HG03060 (cell line): ENCODE measurements at regions not wholly inside any gene's neighbourhood (a gene's known extent, or its start where the extent isn't known, plus 50 kb on each side); places are given as distances from the start of the nearest gene placed in this dataset.
A peak's percentile ranks its signal among the peaks of the same experiment; 100 is the strongest.
"Not testable (repeated sequence)": the region's sequence is repeated elsewhere in the genome, so short reads cannot be mapped to it uniquely, and the experiment has no call there.

Experiments used
- ATAC-seq: cut with Tn5 transposase; IDR thresholded peaks from one replicate; pipeline ENCODE4 v1.9.1; 2021; ENCODE audit warnings: low read depth, moderate number of reproducible peaks; ENCODE audit not compliant: unreplicated experiment

DNA sequence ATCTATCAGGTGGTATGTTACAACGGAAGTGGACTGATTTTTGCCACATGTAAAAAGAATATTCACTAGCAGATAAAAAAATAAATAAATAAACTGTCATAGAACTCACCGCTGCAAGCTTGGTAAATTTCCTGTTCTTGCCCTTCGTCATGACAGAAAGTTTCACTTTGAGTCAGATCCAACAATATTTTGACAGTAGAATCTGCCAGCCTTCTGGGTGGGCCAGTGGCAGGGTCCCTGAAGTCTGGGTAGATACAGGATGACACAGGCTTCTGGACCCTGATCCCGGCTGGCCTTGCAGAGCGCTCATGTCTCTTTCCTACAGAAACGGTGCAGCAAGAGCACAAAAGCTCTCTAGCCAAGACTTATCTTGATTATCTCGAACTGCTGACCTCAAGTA, 97.8 kb upstream of the PMAIP1 start:
- peak; percentile 85 for ATAC-seq

DNA sequence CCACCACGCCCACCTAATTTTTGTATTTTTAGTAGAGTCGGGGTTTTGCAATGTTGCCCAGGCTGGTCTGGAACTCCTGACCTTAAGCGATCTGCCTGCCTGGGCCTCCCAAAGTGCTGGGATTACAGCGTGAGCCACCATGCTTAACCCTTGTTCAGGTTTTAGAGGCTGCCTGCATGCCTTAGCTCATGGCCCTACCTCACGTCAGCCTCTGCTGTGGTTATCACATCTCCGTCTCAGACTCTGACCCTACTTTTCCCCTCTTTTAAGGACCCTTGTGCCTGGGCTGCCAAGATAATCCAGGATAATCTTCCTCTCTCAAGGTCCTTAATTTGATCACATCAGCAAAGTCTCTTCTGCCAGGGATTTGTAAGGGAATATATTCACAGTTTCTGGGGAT, 98.2 kb upstream of the PMAIP1 start:
- no peak for ATAC-seq

DNA sequence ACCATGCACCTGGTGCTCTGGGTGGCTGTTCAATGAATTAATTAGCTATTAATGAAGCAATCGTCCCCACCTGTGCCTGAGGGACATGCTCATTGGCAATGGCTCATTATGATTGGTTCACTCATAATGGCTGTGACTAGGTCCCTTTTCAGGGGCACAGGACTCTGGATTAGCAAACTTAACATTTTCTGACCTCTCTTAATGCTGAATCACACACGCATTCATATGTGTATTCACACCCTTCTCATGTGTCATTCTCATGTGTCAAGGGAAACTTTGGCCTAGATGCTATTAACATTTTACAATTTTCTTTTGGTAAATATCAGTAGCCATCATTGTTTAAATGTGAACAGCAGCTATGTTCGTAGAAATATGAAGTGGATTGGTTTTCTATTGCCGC, 98.9 kb upstream of the PMAIP1 start:
- ATAC-seq = no peak

DNA sequence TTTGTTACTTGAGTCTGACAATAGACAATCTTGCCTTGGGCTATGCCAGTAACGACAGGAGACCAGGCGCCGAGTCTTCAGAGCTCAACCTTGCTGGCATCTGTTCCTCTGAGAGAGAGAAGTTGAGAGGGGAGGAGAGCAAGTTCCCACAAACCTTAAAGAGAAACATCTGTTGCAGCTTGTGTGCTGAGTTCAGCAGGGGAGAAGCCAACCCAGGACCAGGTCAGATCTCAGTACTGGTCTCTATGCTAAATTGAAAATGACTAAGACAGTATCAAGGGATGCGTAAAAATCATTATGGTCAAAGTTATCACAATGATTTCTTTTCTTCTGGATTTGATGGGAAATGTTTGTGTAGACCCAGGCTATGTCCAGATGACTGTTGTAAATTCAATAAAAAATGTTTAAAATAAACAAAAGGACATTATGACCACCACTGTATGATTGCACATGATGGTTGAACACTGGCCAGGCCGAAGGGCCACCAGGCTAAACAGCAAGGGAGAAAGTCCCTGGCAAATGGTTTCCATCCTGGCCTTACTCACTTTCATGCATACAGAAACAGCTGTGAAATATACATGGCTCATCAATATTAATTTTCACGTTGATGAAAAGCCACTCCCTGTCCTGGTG, 100.3 kb upstream of the PMAIP1 start:
- ATAC-seq = no peak

DNA sequence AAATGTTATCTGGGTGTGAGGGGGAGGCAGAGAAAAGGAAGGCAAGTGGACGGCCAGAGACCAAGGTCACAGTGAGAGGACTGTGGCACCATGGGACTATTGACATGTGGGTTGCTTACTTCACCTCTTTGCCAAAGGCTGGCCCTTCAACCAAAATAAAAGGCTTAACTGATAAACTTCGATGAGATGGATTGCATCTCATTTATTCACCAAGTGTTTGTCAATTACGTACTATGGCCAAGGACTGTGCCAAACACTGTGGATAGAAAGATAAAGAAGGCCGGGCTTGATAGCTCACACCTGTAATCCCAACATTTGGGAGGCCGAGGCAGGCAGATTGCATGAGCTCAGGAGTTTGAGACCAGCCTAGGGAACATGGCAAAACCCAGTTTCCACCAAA, 98.7 kb upstream of the CCBE1 start:
- ATAC-seq = no peak

DNA sequence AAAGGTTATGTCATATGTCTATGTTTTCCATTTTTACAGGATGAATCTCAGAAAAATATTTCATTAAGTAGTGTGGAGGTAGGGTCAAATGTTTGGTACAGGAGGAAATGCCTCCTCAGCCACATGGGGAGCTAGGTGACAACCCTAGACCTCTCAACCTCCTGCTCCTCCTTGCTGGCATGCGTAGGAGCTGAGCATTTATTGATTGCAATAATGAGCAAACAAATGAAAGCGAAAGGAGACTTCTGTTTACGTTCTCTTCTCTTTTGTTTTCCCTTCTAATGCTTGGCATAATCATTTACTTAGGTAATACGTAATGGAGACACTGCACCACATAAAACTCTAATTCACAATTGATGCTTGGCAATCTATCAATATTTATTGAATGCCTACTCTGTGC, 95.1 kb upstream of the CCBE1 start:
- no peak for ATAC-seq

DNA sequence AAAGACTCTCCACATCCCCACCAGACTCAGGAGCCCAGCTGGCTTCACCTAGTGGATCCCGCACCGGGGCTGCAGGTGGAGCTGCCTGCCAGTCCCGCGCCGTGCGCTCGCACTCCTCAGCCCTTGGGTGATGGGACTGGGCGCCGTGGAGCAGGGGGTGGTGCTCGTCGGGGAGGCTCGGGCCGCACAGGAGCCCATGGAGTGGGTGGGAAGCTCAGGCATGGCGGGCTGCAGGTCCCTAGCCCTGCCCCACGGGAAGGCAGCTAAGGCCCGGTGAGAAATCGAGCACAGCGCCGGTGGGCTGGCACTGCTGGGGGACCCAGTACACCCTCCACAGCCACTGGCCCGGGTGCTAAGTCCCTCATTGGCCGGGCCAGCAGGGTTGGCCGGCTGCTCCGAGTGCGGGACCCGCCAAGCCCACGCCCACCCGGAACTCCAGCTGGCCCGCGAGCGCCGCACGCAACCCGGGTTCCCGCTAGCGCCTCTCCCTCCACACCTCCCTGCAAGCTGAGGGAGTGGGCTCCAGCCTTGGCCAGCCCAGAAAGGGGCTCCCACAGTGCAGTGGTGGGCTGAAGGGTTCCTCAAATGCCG, 93.2 kb upstream of the CCBE1 start:
- not testable (repeated sequence) for ATAC-seq

DNA sequence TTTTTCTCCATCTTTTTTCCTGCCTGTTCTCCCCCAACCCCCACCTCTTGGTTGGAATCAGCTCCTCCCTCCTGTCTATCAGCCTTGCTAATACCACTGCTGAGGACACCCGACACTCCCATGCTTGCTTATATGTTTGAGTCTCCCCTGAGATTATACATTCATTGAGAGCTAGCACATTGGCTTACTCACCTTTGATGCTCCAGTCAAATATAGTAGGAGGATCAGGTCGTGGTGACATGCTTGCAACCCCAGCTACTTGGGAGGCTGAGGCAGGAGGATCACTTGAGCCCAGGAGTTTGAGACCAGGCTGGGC, 91.5 kb upstream of the CCBE1 start:
- no peak for ATAC-seq

DNA sequence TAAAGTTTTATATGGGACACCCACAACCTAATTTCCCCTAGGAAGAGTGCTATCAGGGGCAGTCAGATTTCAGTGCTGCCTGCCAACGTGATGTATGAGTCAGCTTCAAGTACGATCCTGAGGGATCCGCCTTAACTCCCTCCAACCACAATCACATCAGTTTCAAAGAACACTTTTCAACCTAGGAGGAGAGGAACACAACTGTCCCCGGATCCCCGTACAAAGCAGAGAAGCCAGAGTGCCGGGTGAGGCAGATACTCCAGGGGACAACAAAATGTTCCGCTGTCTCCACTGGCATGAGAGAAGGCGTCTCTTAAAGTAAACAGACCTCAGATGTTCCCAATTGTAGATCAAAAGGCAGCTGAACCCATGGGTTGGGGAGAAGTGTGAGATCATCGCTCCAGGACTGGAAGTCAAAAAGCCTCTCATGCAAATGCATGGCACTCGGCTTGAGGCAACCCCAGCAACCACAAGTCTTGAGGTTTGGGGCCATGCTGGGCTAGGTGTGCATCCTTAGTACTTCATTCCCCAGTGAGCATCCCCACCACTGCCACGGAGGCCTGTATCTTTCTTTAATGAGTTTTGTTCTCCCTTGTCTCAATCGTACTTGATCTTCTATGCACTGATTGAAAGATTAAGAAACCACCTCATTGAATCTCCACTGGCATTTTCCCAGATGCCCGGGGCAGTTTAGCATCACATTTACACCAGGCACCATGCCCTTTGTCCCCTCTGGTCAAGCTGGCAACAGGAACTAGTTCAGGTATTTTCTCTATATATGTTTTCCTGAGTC, 91.0 kb upstream of the CCBE1 start:
- no peak for ATAC-seq

DNA sequence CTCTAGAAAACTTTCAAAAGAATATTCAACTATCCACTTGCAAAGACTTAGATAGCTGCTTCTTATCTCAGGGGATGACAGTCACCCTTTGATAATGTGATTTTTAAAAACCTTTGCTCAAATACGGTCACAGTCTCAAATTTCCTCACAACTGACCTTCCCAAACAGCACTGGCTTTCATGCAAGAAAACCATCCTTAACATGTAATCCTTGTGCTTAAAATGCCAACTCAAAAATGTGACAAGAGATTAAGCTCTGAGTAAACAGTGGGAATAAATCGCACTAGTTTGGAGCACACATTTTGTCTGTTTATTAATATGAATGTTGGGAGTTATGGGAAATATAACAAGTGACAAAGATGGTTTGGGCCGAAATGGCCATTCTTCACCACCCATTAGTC, 87.5 kb upstream of the CCBE1 start:
- no peak for ATAC-seq

DNA sequence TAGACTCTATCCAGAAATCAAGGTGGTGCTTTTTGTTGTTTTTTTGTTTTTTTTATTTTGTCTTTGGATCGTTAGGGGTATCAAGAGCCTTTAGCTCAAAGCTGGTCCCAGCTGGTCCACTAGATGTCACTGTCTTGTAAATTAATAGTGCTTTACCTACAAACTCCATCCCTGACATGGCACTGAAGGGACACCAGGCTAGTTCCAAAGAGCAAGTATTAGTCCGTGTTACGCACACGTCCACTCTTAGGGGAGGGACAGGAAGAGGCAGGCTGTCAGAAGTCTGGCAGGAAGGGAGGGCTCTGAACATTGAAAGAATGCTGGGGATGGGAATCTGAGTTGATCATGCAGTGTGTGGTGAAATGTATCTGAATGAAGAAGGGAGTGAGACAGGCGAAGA, 85.9 kb upstream of the CCBE1 start:
- no peak for ATAC-seq

DNA sequence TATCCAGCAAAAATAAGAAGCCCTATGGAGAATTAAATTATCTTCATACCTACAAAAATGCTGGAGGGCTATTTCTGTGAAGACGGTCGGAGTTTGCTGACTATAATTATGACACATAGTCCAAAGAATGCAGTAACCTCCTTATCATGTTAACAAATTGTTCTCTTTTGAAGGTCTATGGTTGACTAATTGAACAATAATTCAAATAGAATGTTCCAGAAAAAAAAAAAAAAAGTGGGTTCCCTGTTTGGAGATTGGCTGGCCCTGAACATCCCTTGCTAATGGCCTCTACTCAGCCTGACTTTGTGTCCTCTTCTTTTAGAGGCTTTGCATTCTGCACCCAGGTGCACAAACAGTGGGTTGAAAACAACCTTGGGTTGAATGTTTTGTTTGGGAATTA, 82.8 kb upstream of the CCBE1 start:
- ATAC-seq = no peak

DNA sequence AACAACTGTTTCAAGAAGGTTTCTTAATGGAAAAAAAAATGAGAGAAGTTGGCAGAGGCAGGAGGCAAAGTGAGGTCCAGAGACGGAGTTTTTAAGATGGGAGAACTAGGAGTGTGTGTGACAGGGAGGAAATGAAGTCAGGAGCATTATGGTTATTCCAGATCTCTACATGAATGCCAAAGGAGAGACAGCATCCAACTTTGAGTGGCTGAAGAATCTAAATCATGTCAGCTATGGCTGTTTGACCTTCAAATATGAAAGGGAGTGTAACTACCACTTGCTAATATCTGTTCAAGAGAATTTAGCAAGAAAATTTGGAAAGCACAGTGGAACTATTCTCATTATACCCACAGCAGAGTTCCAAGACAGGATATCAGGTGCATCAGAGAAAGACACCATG, 81.2 kb upstream of the CCBE1 start:
- no peak for ATAC-seq

DNA sequence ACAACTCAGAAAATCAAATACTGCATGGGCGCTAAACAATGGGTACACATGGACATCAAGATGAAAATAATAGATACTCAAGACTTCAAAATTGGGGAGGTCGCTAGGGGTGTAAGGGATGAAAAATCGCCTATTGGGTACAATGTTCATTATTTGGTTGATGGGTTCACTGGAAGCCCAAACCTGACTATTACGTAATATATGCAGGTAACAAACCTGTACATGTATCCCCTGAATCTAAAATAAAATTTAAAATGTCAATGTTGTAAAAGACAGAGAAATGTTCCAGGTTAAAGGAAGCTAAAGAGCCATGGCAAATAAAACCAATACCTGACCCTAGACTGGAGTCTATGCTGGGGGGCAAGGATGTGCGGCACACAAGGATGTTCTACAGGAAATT, 80.4 kb upstream of the CCBE1 start:
- ATAC-seq = no peak

DNA sequence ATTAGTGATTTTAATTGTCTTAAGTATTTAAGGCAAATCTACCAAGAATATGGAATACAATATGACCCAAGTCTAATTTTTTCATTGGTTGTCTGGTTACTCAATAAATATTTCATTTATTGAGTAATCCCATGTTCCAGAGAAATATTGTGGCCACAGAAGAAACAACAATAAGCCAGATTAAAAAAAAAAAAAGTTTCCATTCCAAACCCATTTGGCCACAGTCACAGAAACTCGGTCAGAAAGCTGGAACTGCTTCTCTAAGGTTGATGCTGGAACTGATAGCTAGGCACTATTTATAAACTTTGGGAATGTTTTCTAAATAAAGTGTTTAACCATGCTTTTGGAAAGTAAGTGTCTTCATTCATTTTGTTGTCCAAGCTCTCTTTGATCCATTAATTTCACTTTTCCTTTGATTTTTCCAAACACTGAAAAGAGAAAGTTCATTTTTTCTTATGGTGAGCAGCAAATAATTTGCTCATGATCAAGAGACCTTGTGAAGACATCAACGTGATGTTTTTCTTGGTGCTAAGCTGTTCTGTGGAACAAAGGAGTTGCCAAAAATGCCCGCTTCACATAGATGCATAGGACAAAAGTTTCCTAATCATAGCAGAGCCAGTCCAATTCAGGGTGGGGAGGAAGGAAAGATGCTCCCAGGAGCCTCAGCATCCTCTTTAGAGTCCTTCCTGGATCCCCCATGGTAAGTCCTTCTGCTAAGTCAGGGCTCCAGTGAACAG, 72.1 kb upstream of the CCBE1 start:
- ATAC-seq = no peak

DNA sequence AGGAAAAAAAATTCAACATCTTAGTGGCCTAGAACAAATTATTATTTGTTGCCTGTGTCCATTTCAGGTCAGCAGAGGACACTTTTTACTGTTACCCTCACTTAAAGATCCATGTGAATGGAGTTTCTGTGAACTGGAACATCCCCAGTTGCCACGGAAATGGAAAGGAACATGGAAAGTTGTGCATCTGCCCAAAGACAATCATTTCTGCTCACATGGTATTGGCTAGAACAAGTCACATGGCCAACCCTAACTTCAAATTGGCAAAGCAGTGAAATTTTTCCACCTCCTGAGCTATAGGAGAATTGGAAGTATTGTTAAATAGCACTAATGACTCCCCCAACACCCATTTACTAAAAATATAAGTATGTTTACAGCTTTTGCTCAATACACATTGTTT, 71.2 kb upstream of the CCBE1 start:
- no peak for ATAC-seq

DNA sequence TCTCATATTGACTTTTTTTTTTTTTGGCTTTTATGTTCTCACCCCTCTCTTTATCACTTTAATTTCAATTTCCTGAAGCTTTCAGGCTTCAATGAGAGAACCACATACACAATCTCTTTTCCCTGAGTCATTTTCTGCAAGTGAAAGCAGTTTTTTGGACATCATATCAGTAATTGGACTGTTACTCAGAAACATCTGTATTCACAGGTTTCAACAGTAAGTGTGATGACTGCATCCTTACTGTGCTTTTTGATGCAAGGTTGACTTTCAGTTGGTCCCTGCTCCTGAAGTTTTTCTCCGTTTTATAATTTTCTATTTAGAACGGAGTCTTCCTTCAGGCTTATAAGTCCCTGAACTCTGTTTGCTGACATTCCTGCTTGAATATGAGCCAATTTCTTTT, 70.5 kb upstream of the CCBE1 start:
- no peak for ATAC-seq

DNA sequence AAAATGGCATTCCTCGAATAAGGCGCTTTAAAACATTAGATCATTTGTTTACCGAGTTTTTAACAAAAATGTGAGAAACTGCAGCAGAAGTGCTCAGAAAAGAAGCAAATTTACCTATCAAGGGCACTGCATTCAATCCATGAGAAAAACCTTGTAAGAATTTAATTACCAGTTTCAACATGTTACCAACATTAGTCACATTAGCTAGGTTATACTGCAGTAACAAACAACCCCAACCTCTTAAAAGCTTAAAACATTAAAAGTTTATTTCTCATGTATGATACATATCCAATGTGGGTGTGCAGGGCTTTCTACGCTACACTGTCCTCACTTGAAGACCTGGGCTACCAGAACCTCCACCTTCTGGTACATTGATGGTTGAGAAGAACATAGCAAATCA, 68.1 kb upstream of the CCBE1 start:
- no peak for ATAC-seq

DNA sequence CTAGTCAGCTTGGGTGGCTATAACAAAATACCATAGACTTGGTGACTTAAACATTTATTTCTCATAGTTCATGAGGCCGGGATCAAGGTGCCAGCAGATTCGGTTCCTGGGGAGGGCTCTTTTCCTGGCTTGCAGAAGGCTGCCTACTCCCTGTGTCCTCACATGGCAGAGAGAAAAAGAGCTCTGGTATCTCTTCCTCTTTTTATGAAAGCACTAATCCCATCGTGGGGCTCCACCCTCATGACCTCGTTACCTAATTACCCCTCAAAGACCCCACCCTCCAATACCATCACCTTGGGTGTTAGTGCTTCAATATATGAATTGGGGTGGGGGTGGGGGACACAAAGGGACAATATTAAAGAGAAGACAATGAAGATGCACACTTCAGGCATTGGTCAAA, 67.1 kb upstream of the CCBE1 start:
- ATAC-seq = no peak

DNA sequence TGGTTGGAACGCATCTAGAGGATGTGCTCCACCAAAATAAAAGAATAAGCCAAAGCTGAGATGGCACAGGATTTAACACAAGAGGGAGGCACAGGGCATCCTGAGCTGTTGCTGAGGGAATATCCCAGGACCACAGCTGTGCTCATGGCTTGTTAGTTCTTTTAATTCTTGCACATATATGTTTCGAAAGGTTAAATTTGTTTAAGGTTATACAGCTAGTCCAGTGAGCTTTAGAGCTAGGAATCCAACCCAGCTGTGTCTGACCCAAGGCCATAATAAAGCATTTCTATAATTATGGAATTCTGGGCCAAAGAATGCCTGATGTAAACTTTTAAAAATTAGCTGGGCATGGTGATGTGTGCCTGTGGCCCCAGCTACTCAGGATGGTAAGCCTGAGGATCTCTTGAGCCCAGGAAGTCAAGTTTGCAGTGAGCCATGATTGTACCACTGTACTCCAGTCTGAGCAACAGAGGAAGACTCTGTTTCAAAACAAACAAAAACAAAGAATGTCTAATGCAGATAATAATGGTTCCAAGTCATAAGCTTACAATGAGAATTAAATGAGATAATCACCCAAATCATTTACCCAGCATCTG, 66.4 kb upstream of the CCBE1 start:
- ATAC-seq = no peak
